ENCODE measurements at regions not wholly inside any gene's neighbourhood (a gene's known extent, or its start where the extent isn't known, plus 50 kb on each side); places are given as distances from the start of the nearest gene placed in this dataset.

DNA sequence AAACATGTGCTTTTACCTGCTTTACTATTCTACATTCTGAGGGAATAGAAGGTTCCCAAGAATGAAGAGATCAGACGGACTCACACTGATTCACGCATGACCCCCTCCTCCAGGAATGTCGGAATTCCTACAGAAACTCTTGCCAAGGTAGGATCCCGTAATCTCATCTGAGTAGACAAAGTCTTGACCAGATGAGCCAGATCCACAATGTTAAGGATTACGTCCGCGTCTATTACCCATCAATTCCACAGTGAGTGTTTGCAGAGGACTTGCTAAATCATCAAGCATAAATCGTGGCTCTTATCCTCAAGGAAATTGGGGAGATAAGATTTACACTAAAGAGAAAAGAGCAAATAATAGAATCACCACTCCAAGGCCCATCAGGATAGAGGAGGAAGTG is 245.9 kb upstream of the FOXQ1 start:
- no peak for DNase-seq (ENCODE audit: low read depth in 2 of 2)

GRCh38 chr6:1063671-1064355 is 248.1 kb upstream of the FOXQ1 start:
- no peak for DNase-seq (ENCODE audit: low read depth in 2 of 2)

GRCh38 chr6:1062786-1063545 is 248.9 kb upstream of the FOXQ1 start:
- DNase-seq (ENCODE audit: low read depth in 2 of 2): no peak

DNA sequence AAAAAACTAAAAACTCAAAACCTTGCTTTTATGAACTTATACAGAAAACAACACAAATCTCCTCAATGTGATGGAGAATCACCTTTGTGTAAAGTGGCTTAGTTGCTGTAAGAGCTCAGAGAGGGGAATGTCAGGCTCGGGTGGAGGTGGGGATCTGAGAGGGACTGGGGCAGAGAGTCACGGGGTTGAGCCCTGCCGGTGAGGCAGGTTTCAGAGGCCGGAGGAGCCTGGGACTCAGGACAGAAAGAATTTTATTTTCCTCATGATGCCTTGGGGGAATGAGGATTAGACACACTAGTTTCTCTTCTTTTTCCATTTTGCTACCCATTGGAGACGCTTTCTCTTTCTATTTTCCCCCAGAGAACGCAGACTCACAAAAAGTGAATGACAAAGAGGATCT is 252.3 kb upstream of the FOXQ1 start:
- no peak for DNase-seq (ENCODE audit: low read depth in 2 of 2)

GRCh38 chr6:1057490-1058135 is 254.3 kb upstream of the FOXQ1 start:
- no peak for DNase-seq (ENCODE audit: low read depth in 2 of 2)

- DNase-seq (ENCODE audit: low read depth in 2 of 2): no peak
Measured at GRCh38 chr6:1055015-1055921, 256.6 kb upstream of the FOXQ1 start.

DNA sequence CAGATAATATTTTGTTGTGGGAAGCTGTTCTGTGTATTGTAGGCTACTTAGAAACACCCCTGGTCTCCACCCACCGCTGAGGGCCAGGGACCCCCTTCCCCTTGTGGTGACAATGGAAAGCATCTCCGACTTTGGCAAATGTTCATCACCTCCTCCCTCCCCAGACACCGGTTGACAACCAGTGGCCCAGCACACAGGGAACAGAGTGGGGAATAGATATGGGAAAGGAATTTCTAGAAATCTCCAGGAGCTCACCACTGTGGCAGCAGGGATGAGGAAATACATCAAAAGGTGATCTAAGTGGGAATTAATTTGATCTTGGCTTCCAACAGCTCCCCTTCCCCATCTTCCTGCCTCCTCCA is 257.3 kb upstream of the FOXQ1 start:
- no peak for DNase-seq (ENCODE audit: low read depth in 2 of 2)

GRCh38 chr6:1053586-1053985 is 258.3 kb upstream of the FOXQ1 start:
- DNase-seq (ENCODE audit: low read depth in 2 of 2): no peak

- DNase-seq (ENCODE audit: low read depth in 2 of 2): no peak
Measured at GRCh38 chr6:1052262-1052661, 259.6 kb upstream of the FOXQ1 start.

- no peak for DNase-seq (ENCODE audit: low read depth in 2 of 2)
Measured at GRCh38 chr6:1049900-1050299, 262.0 kb upstream of the FOXQ1 start.

GRCh38 chr6:1049170-1049569 is 262.7 kb upstream of the FOXQ1 start:
- DNase-seq (ENCODE audit: low read depth in 2 of 2): no peak

DNA sequence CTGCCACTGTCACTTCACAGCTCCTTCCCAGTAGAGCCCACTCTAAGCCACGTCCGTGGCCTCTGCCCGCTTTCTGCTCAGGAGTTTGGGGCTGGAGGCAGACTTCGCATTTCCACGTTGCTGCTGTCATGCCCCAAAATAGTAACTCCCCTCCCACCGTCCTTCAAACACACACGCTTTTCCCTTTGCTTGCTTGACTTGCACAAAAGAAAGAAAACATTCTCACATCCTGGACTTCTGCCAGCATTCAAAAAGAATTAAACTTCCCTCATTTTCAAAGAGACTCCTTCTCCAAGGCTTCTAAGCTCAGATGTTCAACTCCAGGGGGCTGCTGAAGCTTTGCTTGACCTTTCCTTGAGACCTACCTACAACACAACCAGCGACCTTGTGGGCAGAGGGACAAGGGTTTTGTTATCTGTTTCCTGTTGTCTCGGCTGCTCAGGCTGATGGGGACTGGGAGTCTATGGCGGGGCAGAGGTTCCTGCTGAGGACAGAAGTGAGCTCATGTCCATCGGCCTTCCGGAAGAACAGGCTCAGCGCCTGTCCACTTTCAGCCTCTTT is 263.8 kb upstream of the FOXQ1 start:
- DNase-seq (ENCODE audit: low read depth in 2 of 2): no peak

GRCh38 chr6:1045239-1045638 is 266.7 kb upstream of the FOXQ1 start:
- no peak for DNase-seq (ENCODE audit: low read depth in 2 of 2)

- no peak for DNase-seq (ENCODE audit: low read depth in 2 of 2)
Measured at GRCh38 chr6:1044040-1044836, 267.7 kb upstream of the FOXQ1 start.

- no peak for DNase-seq (ENCODE audit: low read depth in 2 of 2)
Measured at GRCh38 chr6:1043458-1043836, 268.5 kb upstream of the FOXQ1 start.

- DNase-seq (ENCODE audit: low read depth in 2 of 2): no peak
Measured at GRCh38 chr6:1042583-1043457, 269.1 kb upstream of the FOXQ1 start.

DNA sequence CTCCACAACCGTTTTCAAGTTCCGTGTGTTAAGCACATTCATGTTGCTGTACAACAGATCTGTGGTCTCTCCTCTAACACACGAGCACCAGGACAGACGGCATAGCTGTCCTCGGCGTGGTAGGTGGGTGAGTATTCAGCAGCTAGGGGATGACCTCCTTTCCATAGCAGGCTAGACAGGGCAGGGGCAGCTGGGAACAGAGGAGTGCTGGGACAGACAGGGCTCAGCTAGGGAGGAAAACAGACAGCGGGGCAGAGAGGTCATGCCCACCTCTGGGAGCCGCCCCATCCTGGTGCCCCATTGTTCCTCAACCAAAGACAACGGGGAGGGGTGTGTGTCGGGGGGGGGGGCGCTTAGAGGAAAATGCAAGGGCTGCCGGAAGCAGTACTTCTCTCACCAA is 271.5 kb upstream of the FOXQ1 start:
- DNase-seq (ENCODE audit: low read depth in 2 of 2): no peak

DNA sequence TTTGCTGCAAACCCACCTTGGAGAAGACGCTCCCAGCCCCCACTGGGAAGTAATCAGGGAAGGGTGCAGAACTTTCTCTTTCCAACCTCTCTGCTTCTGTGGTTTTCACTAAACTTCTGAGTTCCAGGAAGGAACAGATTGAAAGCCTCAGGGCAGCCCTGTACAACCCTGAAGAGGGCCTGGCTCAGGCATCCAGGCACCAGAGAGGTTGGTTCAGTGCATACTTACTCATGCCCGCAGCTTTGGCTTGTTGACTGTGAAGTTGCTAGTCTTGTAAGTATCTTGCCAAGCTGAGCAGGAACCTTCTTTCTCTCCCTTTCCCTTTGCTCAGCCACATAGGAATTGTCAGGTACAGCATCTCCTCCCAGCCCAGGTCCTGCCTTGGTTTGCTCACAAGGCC is 272.2 kb upstream of the FOXQ1 start:
- DNase-seq (ENCODE audit: low read depth in 2 of 2): no peak

DNA sequence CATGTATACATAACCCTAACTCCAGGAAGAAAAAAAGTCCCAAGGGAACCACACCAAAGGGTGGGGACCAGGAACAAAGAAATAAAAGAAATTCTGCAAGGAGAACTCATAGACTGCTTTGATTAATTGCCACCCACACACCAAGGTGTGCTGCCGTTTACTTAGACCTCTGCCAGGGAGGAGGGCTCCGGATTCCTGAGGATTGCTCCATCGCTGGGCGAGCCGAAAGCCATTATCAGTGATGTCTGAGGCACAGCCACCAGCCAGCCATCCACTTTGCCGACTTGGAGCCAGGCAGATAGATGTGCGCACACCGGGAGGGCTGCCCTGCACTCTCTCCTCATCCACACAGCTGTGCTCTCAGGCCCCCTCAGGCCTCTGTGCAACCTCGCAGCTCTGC is 272.7 kb upstream of the FOXQ1 start:
- no peak for DNase-seq (ENCODE audit: low read depth in 2 of 2)
